OCI-LY7 (cell line): ENCODE measurements at regions not wholly inside any gene's neighbourhood (a gene's known extent, or its start where the extent isn't known, plus 50 kb on each side); places are given as distances from the start of the nearest gene placed in this dataset.

ENCODE experiments used
- CTCF ChIP-seq: fragments of 200-600 bp; sonication (generic); conservative IDR thresholded peaks from 2 replicates; pipeline ENCODE4 v1.5.1; 2014; ENCODE audit warnings: mild to moderate bottlenecking, antibody characterized with exemption, low read length, moderate library complexity, mixed read lengths
- EZH2phosphoT487 ChIP-seq: fragments of 200-600 bp; sonication (generic); IDR thresholded peaks from 2 replicates; pipeline ENCODE4 v1.6.1; 2018; ENCODE audit warnings: low read depth, borderline replicate concordance, mild to moderate bottlenecking, mixed run types, antibody characterized with exemption, low read length, moderate library complexity, mixed read lengths

- no peak for TF ChIP-seq CTCF
- no peak for TF ChIP-seq EZH2phosphoT487
Observed at GRCh38 chr10:30719832-30720231, 90.3 kb upstream of the LYZL2 start.
